SK-N-SH (cell line): ENCODE measurements at regions not wholly inside any gene's neighbourhood (a gene's known extent, or its start where the extent isn't known, plus 50 kb on each side); places are given as distances from the start of the nearest gene placed in this dataset.

Experiments
- CTCF ChIA-PET: fragments of 300-600, 350-600 bp; formaldehyde crosslinking; extraction: SDS; loops from one replicate; lab custom pipeline; 2021; lab: Yijun Ruan, JAX
- POLR2A ChIA-PET: fragments of 350-600 bp; sonication (Branson Sonifier 250); formaldehyde crosslinking; extraction: SDS; loops from one replicate; lab custom pipeline; 2020; ENCODE audit warnings: antibody characterized with exemption, inconsistent platforms; lab: Yijun Ruan, JAX
- DNase-seq: peaks from one replicate; pipeline ENCODE4 v3.0.0; 2012
- H2AFZ ChIP-seq: fragments of 200-600 bp; sonication (generic); 2 replicates; pipeline ENCODE4 v1.8.1; 2016; ENCODE audit warnings: antibody characterized with exemption, mild to moderate bottlenecking, low read depth
- H3F3A ChIP-seq: fragments of 200-600 bp; sonication (generic); replicated peaks from 2 replicates; pipeline ENCODE3; 2016; ENCODE audit warnings: antibody characterized with exemption, mild to moderate bottlenecking; ENCODE audit not compliant: insufficient read depth
- H3K27ac ChIP-seq, 2 experiments: fragments of 200-500 bp in 1 of 2; fragments of 200-600 bp in 1 of 2; sonication (Bioruptor generic) in 1 of 2; sonication (generic), shearing (Covaris generic) in 1 of 2; 2 replicates each; pipeline versions ENCODE4 v1.5.1 to v1.6.1; 2014 to 2016; ENCODE audit warnings: low read depth in 2 of 2, inconsistent platforms in 1 of 2, low read length in 1 of 2, mild to moderate bottlenecking in 1 of 2, mixed read lengths in 1 of 2
- H3K27me3 ChIP-seq: fragments of 200-600 bp; sonication (generic), shearing (Covaris generic); 2 replicates; pipeline ENCODE4 v1.6.1; 2016; ENCODE audit warnings: mixed run types; ENCODE audit not compliant: insufficient read depth
- H3K36me3 ChIP-seq, 2 experiments: fragments of 200-500 bp in 1 of 2; fragments of 200-600 bp in 1 of 2; sonication (Bioruptor generic) in 1 of 2; sonication (generic) in 1 of 2; replicated peaks in 1 of 2; 2 replicates each; pipeline versions ENCODE3 to v1.5.1; 2014 to 2016; ENCODE audit warnings: low read length in 1 of 2, mild to moderate bottlenecking in 1 of 2; ENCODE audit not compliant: insufficient read depth in 2 of 2, control insufficient read depth in 1 of 2
- H3K4me1 ChIP-seq, 2 experiments: fragments of 200-500 bp in 1 of 2; fragments of 200-600 bp in 1 of 2; sonication (Bioruptor generic) in 1 of 2; sonication (generic), shearing (Covaris generic) in 1 of 2; 2 replicates each; pipeline versions ENCODE4 v1.5.1 to v1.6.1; 2014 to 2016; ENCODE audit warnings: low read depth in 1 of 2, low read length in 1 of 2, mixed run types in 1 of 2; ENCODE audit not compliant: insufficient read depth in 2 of 2, control insufficient read depth in 1 of 2
- H3K4me2 ChIP-seq: fragments of 200-600 bp; sonication (generic), shearing (Covaris generic); 2 replicates; pipeline ENCODE4 v1.6.1; 2017; ENCODE audit warnings: mixed run types
- H3K4me3 ChIP-seq, 2 experiments: fragments of 200-500 bp in 1 of 2; fragments of 200-600 bp in 1 of 2; sonication (Bioruptor generic) in 1 of 2; sonication (generic), shearing (Covaris generic) in 1 of 2; 2 replicates each; pipeline versions ENCODE4 v1.5.1 to v1.8.1; 2014 to 2016; ENCODE audit warnings: low read depth in 2 of 2, inconsistent platforms in 1 of 2, low read length in 1 of 2, mild to moderate bottlenecking in 1 of 2, mixed read lengths in 1 of 2, moderate library complexity in 1 of 2
- H3K79me2 ChIP-seq: fragments of 200-600 bp; sonication (generic); 2 replicates; pipeline ENCODE4 v1.8.1; 2017; ENCODE audit warnings: mild to moderate bottlenecking; ENCODE audit not compliant: insufficient read depth
- H3K9ac ChIP-seq: fragments of 200-600 bp; sonication (generic); 2 replicates; pipeline ENCODE4 v1.6.1; 2017; ENCODE audit warnings: mixed run types
- H3K9me2 ChIP-seq: fragments of 200-600 bp; sonication (generic); 2 replicates; pipeline ENCODE4 v1.6.1; 2017; ENCODE audit warnings: mixed run types
- H3K9me3 ChIP-seq: fragments of 200-600 bp; sonication (generic); 2 replicates; pipeline ENCODE4 v1.6.1; 2017; ENCODE audit warnings: mixed run types, mild to moderate bottlenecking, moderate library complexity
- H4K20me1 ChIP-seq: fragments of 200-600 bp; sonication (generic); 2 replicates; pipeline ENCODE4 v1.6.1; 2017; ENCODE audit warnings: mild to moderate bottlenecking, mixed run types; ENCODE audit not compliant: insufficient read depth
- ELF1 ChIP-seq: IDR thresholded peaks from 2 replicates; pipeline ENCODE4 v1.4.0; 2012
- EP300 ChIP-seq, 2 experiments: IDR thresholded peaks; 2 replicates each; pipeline versions ENCODE4 v1.4.0 to v1.6.1; 2012; ENCODE audit warnings: borderline replicate concordance in 1 of 2, low read depth in 1 of 2, low read length in 1 of 2
- FOXJ3 ChIP-seq: sonication (generic); formaldehyde crosslinking; IDR thresholded peaks from 2 replicates; pipeline ENCODE4 v1.5.1; 2020; ENCODE audit warnings: mild to moderate bottlenecking, missing genetic modification reagents
- GABPA ChIP-seq: IDR thresholded peaks from 2 replicates; pipeline ENCODE4 v1.4.0; 2012; ENCODE audit warnings: low read depth, mild to moderate bottlenecking
- JUND ChIP-seq: IDR thresholded peaks from 2 replicates; pipeline ENCODE4 v1.4.0; 2012
- NFIC ChIP-seq: IDR thresholded peaks from 2 replicates; pipeline ENCODE4 v1.4.0; 2012; ENCODE audit warnings: borderline replicate concordance
- REST ChIP-seq: IDR thresholded peaks from 2 replicates; pipeline ENCODE4 v1.6.1; 2012; ENCODE audit warnings: mild to moderate bottlenecking, low read depth, low read length, moderate library complexity
- TCF12 ChIP-seq: IDR thresholded peaks from 2 replicates; pipeline ENCODE4 v1.4.0; 2012
- TEAD4 ChIP-seq: IDR thresholded peaks from 2 replicates; pipeline ENCODE4 v1.4.0; 2012; ENCODE audit warnings: mild to moderate bottlenecking, borderline replicate concordance; ENCODE audit not compliant: insufficient read depth
- USF1 ChIP-seq: IDR thresholded peaks from 2 replicates; pipeline ENCODE4 v1.4.0; 2012; ENCODE audit warnings: low read depth, borderline replicate concordance
- YY1 ChIP-seq: IDR thresholded peaks from 2 replicates; pipeline ENCODE4 v1.4.0; 2012; ENCODE audit warnings: low read depth, mild to moderate bottlenecking
- ZBTB33 ChIP-seq: IDR thresholded peaks from 2 replicates; pipeline ENCODE4 v1.4.0; 2012; ENCODE audit warnings: low read depth, borderline replicate concordance
- WGBS: methylation state at CpG from one replicate; pipeline ENCODE4 v1.1.6; 2017; ENCODE audit warnings: low lambda C conversion rate; 5-methylcytosine and 5-hydroxymethylcytosine counted together
- TF ChIP-seq, protein P1 (sequence below): fragments of 150-350 bp; IDR thresholded peaks from 2 replicates; pipeline ENCODE4 v1.6.1; 2017; ENCODE audit warnings: antibody characterized with exemption, low read length, low read depth, borderline replicate concordance

DNA sequence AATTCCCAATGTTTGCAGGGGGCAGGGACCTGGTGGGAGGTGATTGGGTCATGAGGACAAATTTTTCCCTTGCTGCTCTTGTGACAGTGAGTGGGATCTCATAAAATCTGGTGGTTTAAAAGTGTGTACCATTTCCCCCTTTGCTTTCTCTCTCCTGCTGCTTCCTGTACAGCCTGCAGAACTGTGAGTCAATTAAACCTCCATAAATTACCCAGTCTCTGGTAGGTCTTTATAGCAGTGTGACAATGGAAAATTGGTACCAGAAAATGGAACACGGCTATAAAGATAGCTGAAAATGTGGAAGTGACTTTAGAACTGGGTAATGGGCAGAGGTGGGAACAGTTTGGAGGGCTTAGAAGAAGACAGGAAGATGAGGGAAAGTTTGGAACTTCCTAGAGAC, 108.7 kb upstream of the NPFFR2 start:
- Histone ChIP-seq H3K79me2 (no peaks in the 10 kb centered on the region), H3K27ac (no peak overlapping the region), H3K4me3 (no peak overlapping the region), H3K9me3 (no peaks in the 10 kb centered on the region), H3K9me2 (no peaks in the 10 kb centered on the region), H3K4me2 (no peak overlapping the region), H3K27me3 (no peaks in the 10 kb centered on the region), H3K36me3 (no peaks in the 10 kb centered on the region), H3K4me1 (no peaks in the 10 kb centered on the region), H4K20me1 (no peaks in the 10 kb centered on the region), H2AFZ (no peak overlapping the region), H3F3A (no peaks in the 10 kb centered on the region), H3K9ac (no peak overlapping the region)
- WGBS: 0% methylated on average over 1 of the region's 1 CpG
- TF ChIP-seq NFIC (no peak), ELF1 (no peak), TEAD4 (no peak), REST (no peak), FOXJ3 (CRISPR knock-in tag) (no peak), USF1 (no peak), ZBTB33 (no peak)
- DNase-seq: no peak
- POLR2A ChIA-PET: no interaction called here
- CTCF ChIA-PET: no interaction called here

DNA sequence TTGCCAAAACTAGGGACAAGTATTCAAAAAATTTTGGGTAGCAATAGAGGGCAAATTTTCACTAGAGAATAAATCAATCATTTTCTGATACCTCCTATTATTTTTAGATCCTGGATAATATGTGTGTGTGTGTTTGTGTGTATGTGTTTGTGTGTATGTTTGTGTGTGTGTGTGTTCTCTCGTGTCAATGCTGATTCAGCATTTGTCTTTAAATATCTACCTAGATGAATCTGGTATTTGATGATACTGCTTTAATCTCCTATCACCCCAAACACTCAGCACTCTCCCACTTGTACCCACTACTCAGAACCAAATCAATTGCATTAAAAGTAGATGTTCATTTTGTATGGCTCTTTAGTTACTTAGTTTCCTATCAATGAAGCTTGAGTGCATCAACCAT, 101.3 kb upstream of the NPFFR2 start:
- Histone ChIP-seq H3K9me3 (no peaks in the 10 kb centered on the region), H2AFZ (no peak overlapping the region), H4K20me1 (no peaks in the 10 kb centered on the region)

More for the DNA sequence above, 101.3 kb upstream of the NPFFR2 start:
- Histone ChIP-seq H3K4me2 (no peak overlapping the region), H3K36me3 (no peaks in the 10 kb centered on the region), H3F3A (no peaks in the 10 kb centered on the region), H3K4me3 (no peak overlapping the region), H3K27ac (no peak overlapping the region), H3K27me3 (no peaks in the 10 kb centered on the region; the same call in 1 of the 2 replicates), H3K9me2 (no peaks in the 10 kb centered on the region), H3K4me1 (no peaks in the 10 kb centered on the region), H3K9ac (no peak overlapping the region), H3K79me2 (no peaks in the 10 kb centered on the region)
- POLR2A ChIA-PET: no interaction called here
- CTCF ChIA-PET: no interaction called here
- no peak for DNase-seq
- 0% methylated on average over 1 of the region's 1 CpG for WGBS
- TF ChIP-seq ELF1 (no peak), NFIC (no peak), USF1 (no peak), GABPA (no peak), TCF12 (no peak), EP300 (IDR thresholded peaks at IDR 0.05; ENCODE audit: borderline replicate concordance in 1 of 2, low read depth in 1 of 2, low read length in 1 of 2) (no peak), JUND (no peak), YY1 (no peak), REST (no peak)
- TF ChIP-seq, protein P1, sequence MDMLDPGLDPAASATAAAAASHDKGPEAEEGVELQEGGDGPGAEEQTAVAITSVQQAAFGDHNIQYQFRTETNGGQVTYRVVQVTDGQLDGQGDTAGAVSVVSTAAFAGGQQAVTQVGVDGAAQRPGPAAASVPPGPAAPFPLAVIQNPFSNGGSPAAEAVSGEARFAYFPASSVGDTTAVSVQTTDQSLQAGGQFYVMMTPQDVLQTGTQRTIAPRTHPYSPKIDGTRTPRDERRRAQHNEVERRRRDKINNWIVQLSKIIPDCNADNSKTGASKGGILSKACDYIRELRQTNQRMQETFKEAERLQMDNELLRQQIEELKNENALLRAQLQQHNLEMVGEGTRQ: no peak
